Hypothalamus (tissue), 51 donors: ENCODE measurements at regions not wholly inside any gene's neighbourhood (a gene's known extent, or its start where the extent isn't known, plus 50 kb on each side); places are given as distances from the start of the nearest gene placed in this dataset.
"Not testable (repeated sequence)": the region's sequence is repeated elsewhere in the genome, so short reads cannot be mapped to it uniquely, and the experiment has no call there.

ENCODE experiments used
- DNase-seq, 51 donors: peaks; one replicate each; lab custom pipeline; 2025; lab: John Stamatoyannopoulos, UW

- no peak for DNase-seq
Measured at GRCh38 chr5:116905885-116906284, 331.3 kb upstream of the SEMA6A start.

GRCh38 chr5:116900793-116901192, 326.2 kb upstream of the SEMA6A start:
- no peak for DNase-seq

- no peak for DNase-seq
Measured at GRCh38 chr5:116898917-116899316, 324.3 kb upstream of the SEMA6A start.

- no peak for DNase-seq
Measured at GRCh38 chr5:116897291-116897690, 322.7 kb upstream of the SEMA6A start.

GRCh38 chr5:116896001-116896400, 321.4 kb upstream of the SEMA6A start:
- DNase-seq = no peak

- no peak for DNase-seq
Measured at GRCh38 chr5:116892993-116893392, 318.4 kb upstream of the SEMA6A start.

- DNase-seq = no peak
Measured at GRCh38 chr5:116887104-116887503, 312.5 kb upstream of the SEMA6A start.

GRCh38 chr5:116885825-116886224, 311.2 kb upstream of the SEMA6A start:
- no peak for DNase-seq

GRCh38 chr5:116883875-116884274, 309.3 kb upstream of the SEMA6A start:
- DNase-seq = no peak

- no peak for DNase-seq
Measured at GRCh38 chr5:116881921-116882531, 307.4 kb upstream of the SEMA6A start.

GRCh38 chr5:116880601-116881000, 306.0 kb upstream of the SEMA6A start:
- DNase-seq = no peak

GRCh38 chr5:116880150-116880549, 305.5 kb upstream of the SEMA6A start:
- DNase-seq = no peak

- DNase-seq = no peak
Measured at GRCh38 chr5:116876240-116876840, 301.7 kb upstream of the SEMA6A start.

GRCh38 chr5:116872986-116873385, 298.4 kb upstream of the SEMA6A start:
- no peak for DNase-seq

- no peak for DNase-seq
Measured at GRCh38 chr5:116872486-116872885, 297.9 kb upstream of the SEMA6A start.

GRCh38 chr5:116867825-116868224, 293.2 kb upstream of the SEMA6A start:
- not testable (repeated sequence) for DNase-seq

GRCh38 chr5:116865651-116866050, 291.0 kb upstream of the SEMA6A start:
- DNase-seq = no peak

GRCh38 chr5:116864838-116865190, 290.2 kb upstream of the SEMA6A start:
- DNase-seq = no peak

- DNase-seq = no peak
Measured at GRCh38 chr5:116864157-116864837, 289.7 kb upstream of the SEMA6A start.

- DNase-seq = no peak
Measured at GRCh38 chr5:116862632-116863455, 288.2 kb upstream of the SEMA6A start.

GRCh38 chr5:116861666-116862065, 287.0 kb upstream of the SEMA6A start:
- no peak for DNase-seq
